Glutamatergic neuron (in vitro differentiated cells): ENCODE measurements at regions not wholly inside any gene's neighbourhood (a gene's known extent, or its start where the extent isn't known, plus 50 kb on each side); places are given as distances from the start of the nearest gene placed in this dataset.

Experiments used
- DNase-seq: peaks from one replicate; pipeline ENCODE4 v3.0.0; 2022
- H3K27ac Mint-ChIP-seq: one replicate; pipeline ENCODE4 v1.8.0; 2020; ENCODE audit warnings: mild to moderate bottlenecking, mixed read lengths, inconsistent platforms; ENCODE audit not compliant: unreplicated experiment
- H3K27me3 Mint-ChIP-seq: one replicate; pipeline ENCODE4 v1.8.0; 2020; ENCODE audit warnings: mild to moderate bottlenecking, moderate library complexity, mixed read lengths, inconsistent platforms; ENCODE audit not compliant: unreplicated experiment
- H3K36me3 Mint-ChIP-seq: one replicate; pipeline ENCODE4 v1.8.0; 2020; ENCODE audit warnings: mild to moderate bottlenecking, mixed read lengths, inconsistent platforms; ENCODE audit not compliant: unreplicated experiment
- H3K4me1 Mint-ChIP-seq: one replicate; pipeline ENCODE4 v1.8.0; 2020; ENCODE audit warnings: mild to moderate bottlenecking, low read depth, mixed read lengths, inconsistent platforms; ENCODE audit not compliant: unreplicated experiment
- H3K4me3 Mint-ChIP-seq: one replicate; pipeline ENCODE4 v1.8.0; 2020; ENCODE audit warnings: mild to moderate bottlenecking, mixed read lengths, inconsistent platforms; ENCODE audit not compliant: unreplicated experiment
- H3K9me3 Mint-ChIP-seq: one replicate; pipeline ENCODE4 v1.8.0; 2020; ENCODE audit warnings: mild to moderate bottlenecking, moderate library complexity, mixed read lengths, inconsistent platforms; ENCODE audit not compliant: unreplicated experiment
- CTCF ChIP-seq: fragments of 200-600 bp; sonication (generic); IDR thresholded peaks from one replicate; pipeline ENCODE4 v1.5.0; 2021; ENCODE audit not compliant: partially characterized antibody, unreplicated experiment

GRCh38 chr10:123521556-123521955, 144.6 kb upstream of the GPR26 start:
- DNase-seq = no peak
- Mint-ChIP-seq H3K4me3 (no peak overlapping the region), H3K36me3 (peaks cover 7% of the 10 kb centered on the region), H3K27ac (no peak overlapping the region), H3K27me3 (peaks cover 6% of the 10 kb centered on the region), H3K9me3 (peaks cover 8% of the 10 kb centered on the region), H3K4me1 (no peaks in the 10 kb centered on the region)
- TF ChIP-seq CTCF = no peak

GRCh38 chr10:123522702-123523312, 143.3 kb upstream of the GPR26 start:
- H3K27ac Mint-ChIP-seq = no peak overlapping the region
- peaks cover 7% of the 10 kb centered on the region for H3K36me3 Mint-ChIP-seq
- no peak for TF ChIP-seq CTCF
- no peaks in the 10 kb centered on the region for H3K4me1 Mint-ChIP-seq
- no peak for DNase-seq
- peaks cover 9% of the 10 kb centered on the region for H3K9me3 Mint-ChIP-seq
- peaks cover 6% of the 10 kb centered on the region for H3K27me3 Mint-ChIP-seq
- no peak overlapping the region for H3K4me3 Mint-ChIP-seq

GRCh38 chr10:123523833-123524232, 142.3 kb upstream of the GPR26 start:
- Mint-ChIP-seq H3K36me3 (peaks cover 7% of the 10 kb centered on the region), H3K27me3 (peaks cover 6% of the 10 kb centered on the region), H3K4me3 (no peak overlapping the region), H3K27ac (no peak overlapping the region), H3K4me1 (no peaks in the 10 kb centered on the region), H3K9me3 (peaks cover 9% of the 10 kb centered on the region)
- DNase-seq = no peak
- TF ChIP-seq CTCF = no peak

GRCh38 chr10:123526356-123527064, 139.6 kb upstream of the GPR26 start:
- DNase-seq = no peak
- H3K27ac Mint-ChIP-seq = no peak overlapping the region
- no peaks in the 10 kb centered on the region for H3K4me1 Mint-ChIP-seq
- no peak for TF ChIP-seq CTCF
- H3K4me3 Mint-ChIP-seq = no peak overlapping the region
- peaks cover 8% of the 10 kb centered on the region for H3K27me3 Mint-ChIP-seq
- H3K9me3 Mint-ChIP-seq = peaks cover 9% of the 10 kb centered on the region
- peaks cover 7% of the 10 kb centered on the region for H3K36me3 Mint-ChIP-seq

GRCh38 chr10:123527151-123527550, 139.0 kb upstream of the GPR26 start:
- no peak overlapping the region for H3K4me3 Mint-ChIP-seq
- H3K27me3 Mint-ChIP-seq = peaks cover 8% of the 10 kb centered on the region
- no peak overlapping the region for H3K27ac Mint-ChIP-seq
- TF ChIP-seq CTCF = no peak
- no peaks in the 10 kb centered on the region for H3K4me1 Mint-ChIP-seq
- no peak for DNase-seq
- H3K9me3 Mint-ChIP-seq = peaks cover 6% of the 10 kb centered on the region
- H3K36me3 Mint-ChIP-seq = peaks cover 7% of the 10 kb centered on the region
